8988T (cell line): ENCODE measurements at regions not wholly inside any gene's neighbourhood (a gene's known extent, or its start where the extent isn't known, plus 50 kb on each side); places are given as distances from the start of the nearest gene placed in this dataset.

Source experiments
- DNase-seq: peaks from one replicate; pipeline ENCODE4 v3.0.0; 2011

GRCh38 chr12:77560714-77561113 is 270.0 kb upstream of the NAV3 start:
- no peak for DNase-seq

DNA sequence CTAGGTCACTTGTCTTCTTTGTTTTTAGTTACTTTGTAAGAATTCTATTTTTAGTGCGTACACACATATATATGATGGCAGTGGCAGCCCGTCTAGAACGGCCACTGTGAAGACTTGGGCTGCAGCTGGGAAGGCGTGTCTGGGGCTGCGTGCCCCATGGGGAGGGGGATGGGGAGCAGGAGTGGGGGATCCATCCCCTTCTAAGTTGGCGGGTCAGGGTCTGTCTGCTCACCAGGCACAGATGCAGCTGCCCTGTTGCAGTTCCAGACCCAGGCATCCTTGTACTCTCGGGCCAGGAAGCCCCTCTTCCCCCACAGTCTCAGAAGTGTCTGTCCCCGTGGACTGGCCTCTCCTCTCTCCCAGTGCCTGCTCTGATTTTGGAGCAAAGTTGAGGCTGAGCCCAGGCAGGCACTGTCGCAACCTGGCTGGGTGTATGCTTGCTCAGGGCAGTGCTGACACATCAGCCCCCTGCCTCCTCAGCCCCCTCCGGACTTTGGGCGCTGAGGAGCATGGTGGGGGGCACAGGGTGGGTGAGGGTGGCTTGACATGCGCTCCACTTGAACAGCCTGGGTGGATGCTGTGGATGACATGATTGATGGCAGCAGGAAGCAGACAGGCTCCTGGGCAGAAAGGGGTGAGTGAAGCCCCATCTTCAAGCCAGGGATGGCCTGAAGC is 271.2 kb upstream of the NAV3 start:
- DNase-seq: no peak

GRCh38 chr12:77555074-77555473 is 275.6 kb upstream of the NAV3 start:
- no peak for DNase-seq

- no peak for DNase-seq
Measured at GRCh38 chr12:77553976-77554619, 276.6 kb upstream of the NAV3 start.

DNA sequence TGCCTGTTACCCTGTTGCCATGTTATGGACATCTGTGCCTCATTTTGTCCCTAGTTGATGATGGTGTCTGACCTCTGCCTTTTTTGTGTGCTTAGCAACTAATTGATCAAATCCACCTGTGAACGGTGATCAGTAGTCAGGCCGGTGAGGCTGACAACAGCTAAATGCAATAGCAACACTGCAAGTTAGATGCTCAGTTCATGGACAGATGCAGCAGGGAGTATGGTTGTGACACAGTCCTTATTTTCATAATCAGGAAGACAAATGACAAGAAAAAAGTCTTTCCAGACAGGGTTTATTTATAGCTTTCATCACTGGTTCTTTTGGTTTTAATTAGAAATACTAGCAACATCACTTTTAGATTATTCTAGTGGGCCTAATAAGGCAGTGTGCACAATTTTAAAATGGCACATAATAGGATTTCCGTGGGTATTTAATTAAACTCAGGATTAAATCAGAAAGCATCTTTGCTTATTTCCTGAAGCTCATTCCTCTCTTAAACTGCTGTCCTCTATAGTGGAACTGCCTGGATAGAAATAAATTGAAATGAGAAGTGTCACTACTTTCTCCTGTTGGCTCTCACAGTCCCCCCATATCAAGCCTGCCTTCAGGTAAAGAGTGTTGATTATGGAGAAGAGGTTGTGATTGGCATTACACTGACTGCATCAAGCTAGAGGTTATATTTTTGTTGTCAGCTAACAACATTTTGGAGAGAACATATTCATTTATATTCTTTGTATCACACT is 281.1 kb upstream of the NAV3 start:
- no peak for DNase-seq

GRCh38 chr12:77548797-77549196 is 281.9 kb upstream of the NAV3 start:
- no peak for DNase-seq

DNA sequence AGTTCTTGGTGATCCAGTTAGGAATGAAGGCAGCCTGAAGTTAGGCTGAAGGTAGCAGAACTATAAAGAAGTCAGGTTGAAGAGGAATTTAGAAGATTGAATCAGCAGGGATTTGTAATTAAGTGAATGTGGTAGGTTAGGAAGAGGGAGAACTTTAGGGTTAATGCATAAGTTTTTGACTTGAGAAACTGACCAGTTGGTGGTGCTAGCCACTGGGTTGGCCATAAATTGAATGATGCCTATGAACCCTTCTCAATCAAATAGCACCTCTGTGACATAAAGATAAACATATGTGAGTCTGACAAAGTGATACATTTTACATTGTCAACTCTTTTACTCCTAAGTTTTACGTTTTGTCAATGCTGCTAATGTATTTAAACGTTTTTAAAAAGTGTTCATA is 290.6 kb upstream of the NAV3 start:
- no peak for DNase-seq

- no peak for DNase-seq
Measured at GRCh38 chr12:77537663-77538062, 293.0 kb upstream of the NAV3 start.

- no peak for DNase-seq
Measured at GRCh38 chr12:77535734-77536133, 295.0 kb upstream of the NAV3 start.

DNA sequence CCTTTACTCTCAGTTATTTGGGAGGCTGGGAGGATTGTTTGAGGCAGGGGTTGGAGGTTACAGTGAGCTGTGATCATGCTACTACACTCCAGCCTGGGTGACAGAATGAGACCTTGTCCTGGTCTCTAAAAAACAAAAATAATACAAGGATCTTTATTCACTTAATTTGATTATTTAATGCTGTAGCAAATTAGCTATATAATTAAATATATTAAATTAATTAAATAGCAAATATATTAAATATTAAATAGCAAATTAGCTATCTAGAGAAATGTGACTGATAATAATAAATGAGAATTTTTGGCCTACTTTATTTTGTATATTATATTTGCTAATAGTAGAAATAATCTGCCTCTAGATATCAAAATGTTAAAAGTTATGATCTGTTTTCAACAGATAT is 298.8 kb upstream of the NAV3 start:
- no peak for DNase-seq

DNA sequence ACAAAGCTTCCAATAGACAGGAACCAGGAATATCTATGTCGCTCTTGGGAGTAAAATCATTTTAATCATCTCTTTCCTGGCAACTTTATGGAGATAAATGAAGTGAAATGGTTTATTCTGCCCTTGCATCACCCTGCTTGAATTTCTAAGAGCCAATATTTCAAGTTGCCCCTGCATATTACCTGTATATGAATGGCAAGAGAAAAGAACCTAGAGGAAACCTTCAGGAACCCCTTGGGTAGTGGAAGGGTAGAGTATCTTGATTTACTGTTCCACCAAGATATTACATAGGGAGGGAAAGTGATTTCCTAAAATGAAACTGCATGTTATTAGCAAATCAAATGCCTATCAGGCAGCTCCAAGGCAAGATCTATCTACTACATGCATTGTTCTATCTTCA is 308.4 kb upstream of the NAV3 start:
- DNase-seq: no peak

- no peak for DNase-seq
Measured at GRCh38 chr12:77521508-77522115, 309.1 kb upstream of the NAV3 start.

- DNase-seq: no peak
Measured at GRCh38 chr12:77514511-77514910, 316.2 kb upstream of the NAV3 start.

GRCh38 chr12:77510985-77511384 is 319.7 kb upstream of the NAV3 start:
- DNase-seq: no peak

GRCh38 chr12:77504466-77504865 is 326.2 kb upstream of the NAV3 start:
- no peak for DNase-seq

DNA sequence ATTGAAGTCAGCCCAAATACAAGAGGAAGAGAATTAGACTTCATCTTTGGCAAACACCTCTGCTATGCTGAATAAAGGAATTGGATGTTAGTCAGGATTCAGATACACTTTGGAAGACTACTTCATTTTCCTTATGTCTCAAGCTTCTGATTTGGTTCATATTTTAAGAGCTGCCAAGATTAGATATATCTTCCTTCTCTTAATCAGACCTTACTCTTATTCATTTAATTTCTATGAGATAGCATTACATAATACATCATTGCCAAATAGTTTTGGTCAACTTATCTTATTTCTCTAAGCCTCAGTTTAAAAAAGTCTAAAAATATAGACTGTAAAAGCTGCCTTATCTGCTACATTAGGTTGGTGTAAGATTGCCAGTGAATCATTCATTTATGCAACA is 330.6 kb upstream of the NAV3 start:
- no peak for DNase-seq

DNA sequence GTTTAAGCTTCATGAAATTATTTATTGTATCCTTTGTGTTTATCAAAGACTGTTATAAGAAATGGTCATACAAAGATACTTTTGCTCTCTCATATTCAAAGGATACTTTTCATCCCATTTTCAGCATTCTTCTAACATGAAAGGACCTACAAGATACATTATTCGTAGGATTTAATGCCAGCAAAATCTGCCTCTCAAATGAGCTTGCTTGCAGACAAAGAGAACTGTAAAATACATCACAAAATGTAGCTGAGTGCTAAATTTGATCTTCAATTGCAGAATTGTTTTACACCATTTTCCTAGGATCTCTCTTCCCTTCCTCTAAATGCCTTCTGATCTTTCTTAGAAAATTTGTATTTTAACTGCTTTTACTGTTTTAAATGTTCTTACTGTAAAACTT is 333.0 kb upstream of the NAV3 start:
- no peak for DNase-seq

DNA sequence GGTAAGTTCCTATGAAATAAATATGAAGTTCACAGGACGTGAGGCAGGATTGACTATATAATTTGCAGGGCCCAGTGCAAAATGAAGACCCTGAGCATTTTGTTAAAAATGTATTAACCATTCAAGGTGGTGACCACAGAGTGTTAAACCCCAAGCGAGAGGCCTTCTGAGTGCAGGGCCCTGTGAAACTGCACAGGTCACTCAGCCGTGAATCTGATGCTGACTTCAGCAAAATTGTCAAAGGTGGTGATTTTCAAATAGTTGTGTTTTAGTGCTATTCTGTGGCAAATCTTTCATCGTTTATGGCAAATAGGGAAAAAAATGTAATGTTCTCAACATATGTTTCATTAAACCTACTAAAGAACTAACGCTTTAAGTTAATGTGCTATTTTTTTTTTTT is 334.0 kb upstream of the NAV3 start:
- DNase-seq: no peak

GRCh38 chr12:77494296-77494695 is 336.4 kb upstream of the NAV3 start:
- no peak for DNase-seq

- no peak for DNase-seq
Measured at GRCh38 chr12:77493302-77494168, 337.2 kb upstream of the NAV3 start.

DNA sequence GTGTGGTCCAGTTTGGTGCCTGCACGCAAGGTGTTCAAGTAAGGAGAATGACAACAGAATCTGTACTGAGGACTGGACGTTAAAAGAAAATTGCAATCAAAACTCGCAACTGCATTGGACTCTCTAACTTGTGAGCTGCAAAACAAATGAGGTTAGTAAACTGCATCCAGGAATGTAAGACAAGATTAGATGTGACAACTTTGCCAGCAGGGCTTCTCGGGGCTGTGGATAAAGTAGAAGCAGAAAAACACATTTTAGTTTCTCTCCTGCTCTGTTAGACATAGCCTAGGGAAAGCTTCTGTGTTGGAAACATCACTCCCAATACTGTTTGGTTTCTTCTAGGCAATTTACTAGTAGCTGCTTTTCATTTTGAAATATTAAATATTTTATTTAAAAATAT is 338.2 kb upstream of the NAV3 start:
- no peak for DNase-seq

GRCh38 chr12:77489331-77489970 is 341.2 kb upstream of the NAV3 start:
- DNase-seq: no peak
